ENCODE measurements at regions not wholly inside any gene's neighbourhood (a gene's known extent, or its start where the extent isn't known, plus 50 kb on each side); places are given as distances from the start of the nearest gene placed in this dataset.

DNA sequence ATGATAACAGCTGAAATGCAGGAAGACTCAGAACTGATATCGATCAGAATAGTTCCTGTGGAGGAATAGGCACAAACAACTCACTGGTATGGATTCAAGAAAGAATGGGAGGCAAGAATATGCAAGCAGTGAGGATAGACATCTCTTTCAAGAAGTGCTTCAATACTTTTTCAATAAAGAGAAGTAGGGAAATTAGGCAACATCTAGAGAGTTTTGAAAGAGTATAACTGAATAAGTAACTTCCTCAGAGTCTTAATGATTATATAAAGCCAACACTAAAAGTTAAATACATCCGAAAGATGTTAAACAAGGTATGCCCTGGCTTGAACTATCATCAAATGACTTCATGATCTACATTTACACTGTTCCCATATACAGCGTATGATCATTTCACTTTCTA, 1443.0 kb downstream of the PCDH7 start:
- FAIRE-seq (no peak), DNase-seq (ENCODE audit: insufficient read length, low spot score) (no peak)

DNA sequence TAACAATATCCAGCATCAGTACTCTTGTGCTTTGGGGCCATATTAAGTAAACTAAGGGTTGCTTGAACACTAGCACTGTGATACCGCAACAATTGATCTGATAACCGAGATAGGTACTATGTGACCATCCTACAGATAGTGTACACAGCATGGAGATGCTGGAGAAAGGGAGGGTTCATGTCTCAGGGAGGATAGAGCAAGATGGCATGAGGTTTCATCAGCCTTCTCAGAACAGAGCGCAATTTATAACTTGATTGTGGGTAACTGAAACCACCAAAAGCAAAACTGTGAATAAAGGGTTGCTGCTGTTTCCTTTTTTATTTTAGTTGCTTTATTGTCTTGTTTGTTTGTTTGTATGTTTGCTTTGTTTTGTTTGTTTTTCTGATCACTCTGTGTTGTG, 1449.7 kb downstream of the PCDH7 start:
- DNase-seq (ENCODE audit: insufficient read length, low spot score) (no peak), FAIRE-seq (no peak)

DNA sequence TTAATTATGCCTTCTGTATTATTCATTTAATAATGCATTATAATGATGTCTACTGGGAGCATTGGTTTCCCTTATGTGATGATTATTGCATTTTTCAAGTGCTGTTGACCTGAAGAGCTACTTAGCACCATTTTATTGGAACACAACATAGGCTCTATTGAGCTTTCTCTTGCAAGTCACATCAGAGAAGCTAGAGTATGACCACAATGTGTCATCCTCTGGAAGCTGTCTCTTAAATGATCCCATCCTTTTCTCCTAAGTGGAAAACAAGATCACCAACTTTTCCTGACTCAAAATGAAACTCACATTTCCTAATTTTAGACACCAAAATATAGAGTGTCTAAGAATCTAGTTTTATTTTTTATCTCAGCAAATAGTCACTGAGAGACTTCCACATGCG, 1451.9 kb downstream of the PCDH7 start:
- FAIRE-seq (no peak), DNase-seq (ENCODE audit: insufficient read length, low spot score) (no peak)

DNA sequence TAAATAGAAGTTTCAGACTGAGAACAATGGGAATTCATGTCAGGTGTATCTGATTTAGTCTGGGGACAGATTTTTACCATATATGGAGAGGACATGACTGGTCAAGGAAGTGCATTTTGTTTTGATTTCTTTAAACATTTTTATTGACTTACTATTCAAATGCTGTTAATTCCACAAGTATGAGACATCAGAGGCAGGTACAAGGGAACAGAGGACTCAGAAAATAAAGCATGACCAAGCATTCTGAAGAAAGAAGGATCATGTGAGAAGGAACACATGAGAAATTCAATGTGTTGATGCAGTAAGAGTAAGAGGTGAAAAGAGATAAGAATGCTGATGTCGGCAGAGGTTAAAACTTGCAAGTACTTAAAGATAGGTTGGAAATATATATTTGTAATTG, 1452.6 kb downstream of the PCDH7 start:
- FAIRE-seq (no peak), DNase-seq (ENCODE audit: insufficient read length, low spot score) (no peak)

DNA sequence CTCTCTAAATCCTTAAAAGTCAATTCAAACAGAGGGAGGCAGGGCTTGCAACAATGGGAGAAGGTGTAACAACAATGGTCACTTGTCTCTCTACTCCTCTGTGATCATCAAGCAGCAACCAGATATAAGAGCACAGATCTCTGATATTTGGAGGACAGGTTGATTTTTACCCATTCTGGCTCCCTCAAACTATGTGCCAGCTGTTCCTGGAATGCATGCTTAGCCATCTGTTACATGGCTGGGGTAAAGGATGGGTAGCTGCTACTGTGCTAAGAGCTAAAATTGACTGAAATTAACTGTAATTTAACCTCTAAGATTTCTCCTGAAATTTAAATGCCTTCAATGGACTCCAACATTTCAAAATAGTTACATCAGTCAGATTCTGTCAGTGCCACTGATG, 1459.9 kb downstream of the PCDH7 start:
- FAIRE-seq (no peak), DNase-seq (ENCODE audit: insufficient read length, low spot score) (no peak)

DNA sequence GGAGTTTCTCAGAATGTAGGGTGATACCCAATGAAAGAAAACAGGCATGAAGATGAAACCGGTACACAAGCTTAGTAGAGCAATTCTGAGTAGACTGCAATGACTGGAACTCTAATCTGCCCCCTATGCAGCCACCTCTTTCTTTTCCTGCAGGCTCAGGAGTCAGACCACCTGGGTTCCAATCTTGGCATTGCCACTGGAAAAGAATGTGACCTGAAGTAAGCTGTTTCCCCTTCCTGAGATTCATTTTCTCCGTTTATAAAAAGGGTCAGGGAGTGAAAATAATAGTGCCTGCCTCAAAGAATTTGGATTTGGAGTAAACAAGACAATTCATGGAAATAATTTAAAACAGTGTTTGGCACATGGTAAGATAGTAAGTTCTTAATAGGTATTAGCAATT, 1464.0 kb downstream of the PCDH7 start:
- no peak for FAIRE-seq
- DNase-seq (ENCODE audit: insufficient read length, low spot score), result no peak

DNA sequence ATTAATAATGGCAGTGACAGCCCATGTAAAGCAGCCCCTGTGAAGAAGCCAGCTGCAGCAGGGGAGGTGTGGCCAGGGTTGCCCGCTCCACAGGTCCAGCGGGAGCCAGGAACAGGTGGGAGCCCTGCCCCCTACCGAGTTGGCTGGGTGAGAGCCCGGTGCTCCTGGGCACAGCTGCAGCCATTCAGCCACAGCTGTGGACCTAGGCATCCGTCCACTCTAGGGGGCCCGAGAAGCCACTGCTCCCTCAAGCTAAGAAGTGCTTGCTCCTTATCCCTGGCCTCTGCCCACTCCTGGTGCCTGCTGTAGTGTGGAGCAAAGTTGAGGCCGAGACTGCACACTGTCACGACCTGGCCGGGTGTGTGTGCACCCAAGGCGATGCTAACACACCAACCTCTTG, 1469.0 kb downstream of the PCDH7 start:
- DNase-seq (ENCODE audit: insufficient read length, low spot score), result no peak
- no peak for FAIRE-seq

DNA sequence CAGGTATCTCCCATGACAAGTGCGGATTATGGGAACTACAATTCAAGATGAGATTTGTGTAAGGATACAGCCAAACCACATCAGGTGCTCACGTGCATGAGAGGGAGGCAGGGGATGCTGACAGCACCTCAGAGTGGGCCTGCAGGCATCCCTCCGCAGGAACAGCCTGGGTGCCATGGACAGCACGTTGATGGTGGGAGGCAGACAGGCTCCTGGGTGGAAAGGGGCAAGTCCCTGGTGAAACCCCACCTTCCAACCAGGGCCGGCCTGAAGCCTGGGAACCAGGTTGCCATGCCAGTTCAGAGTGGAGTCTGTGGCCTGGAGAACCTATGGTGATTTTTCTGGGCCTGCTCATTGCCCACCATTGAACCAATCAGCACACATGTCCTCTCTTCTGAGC, 1469.6 kb downstream of the PCDH7 start:
- DNase-seq (ENCODE audit: insufficient read length, low spot score) (no peak), FAIRE-seq (no peak)

DNA sequence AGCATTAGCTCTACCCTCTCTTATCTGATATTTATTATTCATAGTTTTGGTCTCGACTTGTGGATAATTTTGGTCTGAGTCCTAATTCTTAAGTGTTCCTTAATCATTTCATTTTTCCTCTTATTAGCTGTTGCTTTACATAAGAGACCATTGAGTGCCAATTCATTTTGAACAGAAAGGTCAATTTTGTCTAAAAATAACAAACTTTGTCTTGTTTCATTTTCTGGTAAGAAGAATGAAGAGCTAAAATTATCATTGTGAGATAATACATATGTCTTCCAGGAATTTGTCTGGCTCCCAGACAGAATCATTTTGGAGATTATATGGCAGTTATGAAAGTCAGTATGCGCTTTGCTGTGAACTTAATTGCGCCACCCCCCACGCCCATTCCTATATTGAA, 1471.8 kb downstream of the PCDH7 start:
- DNase-seq (ENCODE audit: insufficient read length, low spot score) (no peak), FAIRE-seq (no peak)

DNA sequence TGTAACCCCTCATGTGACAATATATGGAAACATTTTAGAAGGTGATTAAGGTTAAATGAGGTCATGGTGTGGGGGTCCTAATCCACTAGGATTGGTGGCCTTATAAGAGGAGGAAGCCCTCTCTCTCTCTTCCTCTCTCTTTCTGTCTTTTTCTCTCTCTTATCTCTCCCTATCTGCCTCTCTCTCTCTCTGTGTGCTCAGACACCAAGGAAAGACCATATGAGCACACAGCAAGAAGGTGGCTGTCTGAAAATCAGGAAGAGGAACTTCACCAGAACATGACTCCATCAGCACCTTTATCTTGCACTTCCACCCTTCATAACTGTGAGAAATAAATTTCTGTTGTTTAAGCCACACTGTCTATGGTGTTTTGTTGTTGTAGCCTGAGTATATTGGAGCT, 1472.2 kb downstream of the PCDH7 start:
- FAIRE-seq, result no peak
- no peak for DNase-seq (ENCODE audit: insufficient read length, low spot score)

DNA sequence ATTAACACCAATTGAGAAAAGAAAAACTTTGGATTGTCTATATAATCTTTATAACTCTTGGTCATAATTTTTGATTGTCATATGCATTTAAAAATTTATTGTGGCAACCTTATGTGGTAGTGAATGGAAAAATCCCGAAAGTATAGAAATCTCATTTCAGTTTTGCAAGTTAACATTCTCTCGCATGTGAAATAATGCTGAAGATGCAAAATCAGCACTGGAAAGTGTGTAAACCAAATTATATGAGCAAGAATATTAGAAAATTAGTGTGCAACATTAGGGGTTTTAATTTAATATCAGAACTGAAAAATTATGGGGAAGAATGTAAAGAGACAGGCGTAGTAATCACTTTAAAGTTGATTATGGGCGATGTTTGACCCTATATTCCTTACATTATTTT, 1472.8 kb downstream of the PCDH7 start:
- FAIRE-seq, result no peak
- no peak for DNase-seq (ENCODE audit: insufficient read length, low spot score)

DNA sequence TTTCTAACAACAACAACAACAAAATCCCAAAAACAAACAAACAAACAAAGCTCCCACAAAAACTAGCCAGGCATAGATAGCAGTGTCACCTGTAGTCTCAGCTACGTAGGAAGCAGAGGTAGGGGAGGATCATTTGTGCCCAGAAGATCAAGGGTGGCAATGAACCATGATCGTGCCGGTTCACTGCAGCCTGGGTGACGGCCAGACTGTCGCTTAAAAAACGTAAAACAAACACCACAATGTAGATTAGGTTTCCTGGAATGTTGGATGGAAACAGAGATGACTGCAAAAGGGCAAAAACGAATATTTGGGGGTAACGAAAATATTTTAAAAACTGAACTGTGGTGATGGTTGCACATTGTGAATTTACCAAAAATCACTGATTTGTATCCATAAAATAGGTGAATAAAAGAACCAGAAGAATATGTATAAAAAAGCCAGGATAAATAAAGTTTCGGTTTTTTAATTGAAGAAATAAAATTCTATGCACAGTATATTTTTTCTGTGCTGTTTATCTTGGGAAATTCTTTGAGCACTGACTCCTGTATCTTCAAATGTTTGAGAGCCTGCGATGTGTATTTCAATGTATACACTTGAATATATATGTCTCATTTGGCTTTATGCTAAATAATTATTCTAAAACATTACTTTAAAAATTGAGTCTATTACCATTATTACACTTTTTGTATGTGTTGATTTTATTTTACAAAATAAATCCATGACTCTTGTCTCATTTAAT, 1477.0 kb downstream of the PCDH7 start:
- DNase-seq (ENCODE audit: insufficient read length, low spot score) (no peak), FAIRE-seq (no peak)

DNA sequence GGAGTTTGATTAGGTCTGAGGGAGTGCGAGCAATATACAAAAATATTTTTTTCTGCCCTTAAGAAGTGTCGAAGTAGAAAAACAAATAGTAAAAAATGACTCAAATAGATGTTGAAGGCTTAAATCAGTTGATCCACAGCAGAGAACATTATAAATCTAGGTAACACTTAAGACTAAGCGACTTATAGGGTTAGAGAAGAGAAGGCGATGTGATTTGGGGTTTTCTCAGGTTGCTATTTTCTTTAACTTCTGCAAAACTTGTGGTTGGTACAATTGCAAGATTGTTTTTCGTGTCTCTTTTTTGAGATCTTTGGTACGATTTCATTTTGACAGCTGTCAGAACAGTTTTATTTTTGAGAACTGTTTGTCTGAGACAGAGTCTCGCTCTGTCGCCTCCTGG, 1479.5 kb downstream of the PCDH7 start:
- DNase-seq (ENCODE audit: insufficient read length, low spot score) (no peak), FAIRE-seq (no peak)

DNA sequence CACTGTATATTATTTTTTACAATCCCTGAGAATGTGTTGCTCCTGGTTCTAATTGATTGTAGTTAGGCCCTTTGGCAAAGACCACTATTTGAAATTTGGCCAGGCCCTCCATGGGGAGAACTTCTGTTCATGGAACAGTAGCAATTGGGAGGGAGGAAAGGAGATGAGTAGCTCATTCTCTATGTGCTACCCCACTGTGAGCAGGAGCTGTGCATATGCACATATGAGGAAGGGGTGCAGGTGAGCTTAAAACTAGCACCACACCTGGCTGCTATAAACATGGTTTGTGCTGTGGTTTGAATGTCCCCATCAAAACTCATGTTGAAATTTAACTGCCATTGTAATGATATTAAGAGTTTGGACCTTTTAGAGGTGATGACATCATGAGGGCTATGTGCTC, 1483.2 kb downstream of the PCDH7 start:
- no peak for DNase-seq (ENCODE audit: insufficient read length, low spot score)
- FAIRE-seq, result no peak

DNA sequence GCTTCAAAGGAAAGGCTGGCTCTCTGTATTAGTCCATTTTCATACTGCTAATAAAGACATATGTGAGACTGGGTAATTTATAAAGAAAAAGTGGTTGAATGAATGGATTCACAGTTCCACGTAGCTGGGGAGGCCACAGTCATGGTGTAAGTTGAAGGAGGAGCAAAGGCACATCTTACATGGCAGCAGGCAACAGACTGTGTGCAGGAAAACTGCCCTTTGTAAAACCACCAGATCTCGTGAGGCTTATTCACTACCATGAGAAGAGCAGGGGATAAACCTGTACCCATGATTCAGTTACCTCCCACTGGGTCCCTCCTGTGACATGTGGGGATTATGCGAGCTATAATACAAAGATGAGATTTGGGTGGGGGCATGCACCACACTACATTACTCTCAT, 1486.6 kb downstream of the PCDH7 start:
- FAIRE-seq (no peak), DNase-seq (ENCODE audit: insufficient read length, low spot score) (no peak)

DNA sequence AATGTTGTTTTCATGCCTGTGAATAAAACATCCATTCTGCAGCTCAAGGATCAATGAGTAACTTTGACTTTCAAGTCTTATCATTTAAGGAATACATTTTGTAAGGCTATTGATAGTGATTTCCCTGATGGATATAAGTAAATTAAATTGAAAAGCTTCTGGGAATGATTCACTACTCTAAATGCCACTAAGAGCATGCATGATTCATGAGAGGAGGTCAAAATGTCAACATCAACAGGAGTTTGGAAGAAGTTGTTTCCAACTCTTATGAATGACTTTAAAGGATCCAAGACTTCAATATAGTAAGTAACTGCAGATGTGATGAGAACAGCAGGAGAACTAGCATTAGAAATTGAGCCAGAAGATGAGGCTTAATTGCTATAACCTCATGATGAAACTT, 1487.3 kb downstream of the PCDH7 start:
- no peak for FAIRE-seq
- DNase-seq (ENCODE audit: insufficient read length, low spot score), result no peak

DNA sequence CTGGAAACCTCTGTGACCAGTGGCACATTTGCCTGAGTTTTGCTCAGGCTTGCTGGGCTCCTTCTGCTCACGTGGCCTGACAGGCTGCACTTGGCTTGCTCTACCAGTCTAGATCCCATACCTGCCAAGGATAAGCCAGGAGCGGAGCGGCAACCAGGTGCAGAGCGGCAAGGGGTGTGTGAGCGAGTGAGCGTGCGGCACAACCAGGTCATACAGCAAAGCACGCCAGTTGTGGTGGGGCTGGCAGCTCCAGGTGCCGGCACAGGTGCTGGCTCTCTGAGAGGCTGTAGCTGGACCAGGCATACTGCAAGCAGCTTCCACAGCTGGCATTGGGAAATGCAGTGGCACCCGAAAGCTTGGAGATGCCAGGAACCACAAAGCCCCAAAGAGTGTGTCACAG, 1495.1 kb downstream of the PCDH7 start:
- FAIRE-seq (no peak), DNase-seq (ENCODE audit: insufficient read length, low spot score) (no peak)

DNA sequence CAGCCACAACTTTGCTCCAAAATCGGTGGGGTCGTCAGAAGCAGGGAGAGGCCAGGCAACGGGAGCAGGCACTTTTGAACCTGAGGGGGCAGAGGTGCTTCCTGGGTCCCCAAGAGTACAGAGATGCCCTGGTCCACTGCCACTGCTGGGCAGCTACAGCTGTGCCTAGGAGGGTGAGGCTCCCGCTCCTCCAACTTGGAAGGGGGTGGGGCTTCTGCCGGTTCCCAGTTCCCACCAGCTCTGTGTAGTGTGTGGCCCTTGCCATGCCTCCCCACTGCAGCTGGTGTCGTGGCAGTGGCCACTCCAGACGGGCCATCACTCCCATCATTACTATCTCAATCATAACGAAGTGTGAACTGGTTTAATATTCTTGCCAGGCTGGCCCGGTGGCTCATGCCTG, 1496.3 kb downstream of the PCDH7 start:
- DNase-seq (ENCODE audit: insufficient read length, low spot score) (no peak), FAIRE-seq (no peak)

DNA sequence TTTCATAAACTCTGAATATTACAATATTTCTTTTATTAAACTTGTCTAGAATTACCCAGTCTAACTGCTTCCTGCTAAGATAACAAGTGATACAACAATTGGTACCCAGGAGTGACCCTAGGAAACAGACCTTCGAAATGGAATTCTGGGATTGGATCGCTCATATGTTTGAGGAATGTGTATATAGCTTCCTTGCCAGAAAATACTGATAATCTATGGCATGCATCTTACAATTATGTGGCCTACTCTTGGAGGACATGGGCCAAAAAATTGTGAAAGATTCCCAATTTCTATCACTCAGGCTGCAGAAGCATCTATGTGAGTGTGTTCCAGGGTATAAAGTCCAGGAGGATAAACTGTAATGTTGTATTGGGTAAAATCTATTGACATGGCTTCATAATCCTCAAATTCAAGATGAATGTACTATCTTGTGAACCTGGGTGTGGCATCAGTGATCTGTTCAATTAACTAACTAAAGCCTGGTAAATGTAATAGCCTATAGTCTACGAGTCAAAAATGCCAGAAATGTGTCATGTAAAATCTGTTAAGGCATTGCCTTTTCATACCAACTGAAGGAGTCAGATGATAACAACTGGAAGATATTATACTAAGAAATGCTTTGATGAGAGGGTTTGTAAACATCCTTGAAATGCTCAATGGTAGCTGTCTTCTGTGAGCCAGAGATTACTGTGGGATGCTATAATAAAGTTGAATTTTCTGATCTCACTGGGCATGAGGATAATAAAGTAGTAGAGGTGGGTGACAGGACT, 1499.3 kb downstream of the PCDH7 start:
- DNase-seq (ENCODE audit: insufficient read length, low spot score) (no peak), FAIRE-seq (no peak)

DNA sequence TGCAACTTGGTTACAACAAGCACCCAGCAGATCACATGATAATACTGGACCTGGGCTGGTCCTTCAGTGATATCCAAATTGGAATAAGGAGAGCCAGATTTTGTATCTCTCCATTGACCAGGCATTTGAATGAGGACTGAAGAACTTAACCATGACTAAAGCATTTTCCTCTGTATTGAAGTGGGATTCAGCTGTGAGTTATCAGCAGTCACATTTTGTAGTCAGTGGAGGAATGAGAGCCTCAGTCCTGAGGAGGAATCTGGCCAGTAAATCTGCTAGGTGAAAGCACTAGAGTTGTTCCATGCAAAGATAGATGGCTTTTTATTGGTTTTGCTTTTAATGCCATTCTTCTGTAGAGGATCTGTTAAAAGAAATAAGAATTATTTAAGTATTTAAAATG, 1506.0 kb downstream of the PCDH7 start:
- FAIRE-seq (no peak), DNase-seq (ENCODE audit: insufficient read length, low spot score) (no peak)

DNA sequence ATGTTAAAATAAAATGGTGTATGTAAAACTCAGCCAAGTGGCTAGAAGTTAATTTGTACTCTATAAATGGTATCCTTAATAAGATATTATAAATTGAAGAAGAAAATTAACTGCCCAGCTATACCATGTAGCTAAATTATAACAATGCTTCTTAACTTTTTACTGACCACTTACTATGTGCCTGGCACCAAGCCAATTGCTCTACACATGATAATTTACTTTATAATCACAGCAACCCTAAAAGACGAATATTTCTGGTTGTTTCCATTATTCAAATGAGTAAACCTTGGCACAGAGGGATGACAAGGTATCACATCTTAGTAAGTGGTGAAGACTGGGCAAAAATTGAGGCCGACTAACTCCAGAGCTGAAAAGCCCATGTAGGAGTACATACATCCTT, 1506.6 kb downstream of the PCDH7 start:
- FAIRE-seq (no peak), DNase-seq (ENCODE audit: insufficient read length, low spot score) (no peak)

DNA sequence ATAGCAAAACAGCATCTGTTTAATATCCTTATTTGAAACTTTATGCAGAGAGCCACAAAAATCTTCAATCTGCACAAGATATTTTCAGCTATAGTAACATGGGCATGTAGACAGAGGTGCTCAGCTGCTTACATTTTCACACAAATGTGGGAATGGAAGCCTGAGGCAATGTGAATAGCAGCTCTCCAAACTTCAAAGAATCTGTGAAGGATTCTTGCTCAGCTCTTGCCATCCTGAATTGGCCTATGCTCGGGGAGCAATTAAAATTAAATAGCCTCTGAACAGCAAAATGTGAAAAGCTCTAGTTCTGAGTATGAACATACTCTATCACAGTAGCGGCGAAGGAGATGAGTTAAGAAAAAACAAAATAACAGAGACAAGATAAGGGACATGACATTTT, 1523.8 kb downstream of the PCDH7 start:
- DNase-seq (ENCODE audit: insufficient read length, low spot score), result no peak

DNA sequence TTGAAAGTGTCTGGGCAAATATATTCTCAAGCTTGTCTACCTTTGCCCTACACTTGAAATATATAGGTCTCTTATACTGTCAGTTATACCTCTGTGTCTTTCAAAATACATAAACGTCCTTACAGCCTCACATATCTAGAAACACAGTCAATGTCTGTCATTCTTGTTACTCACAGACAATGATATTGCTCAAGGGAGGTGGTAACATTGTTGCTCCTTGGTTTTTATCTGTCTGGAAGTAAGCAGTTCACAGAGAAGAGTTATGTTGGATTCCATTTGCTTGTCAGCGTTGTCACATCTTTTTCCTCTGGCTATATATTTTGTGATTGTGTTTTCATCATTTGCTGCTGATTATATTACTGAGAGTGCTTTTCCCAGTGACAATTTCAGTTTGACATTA, 1528.9 kb downstream of the PCDH7 start:
- DNase-seq (ENCODE audit: insufficient read length, low spot score) (no peak), FAIRE-seq (no peak)

More for the DNA sequence above, 1523.8 kb downstream of the PCDH7 start:
- no peak for FAIRE-seq

Data from GM19239 (cell line).